ENCODE measurements at regions not wholly inside any gene's neighbourhood (a gene's known extent, or its start where the extent isn't known, plus 50 kb on each side); places are given as distances from the start of the nearest gene placed in this dataset.

GRCh38 chr15:25207369-25207768 lies 231.5 kb downstream of the UBE3A start:
- no peak overlapping the region for H3K4me3 ChIP-seq
- no peaks in the 10 kb centered on the region for H3K9me3 ChIP-seq (replicated peaks; ENCODE audit: control insufficient read depth, insufficient read depth, low read depth, low read length)
- intact Hi-C loops (cut with micrococcal nuclease) (no loop called here), in situ Hi-C loops (cut with MboI) (no loop called here)
- no peak overlapping the region for H3K4me2 ChIP-seq (ENCODE audit: insufficient read depth, low read length)
- no TSS peak for BruUV-seq (replicated peaks)
- ChIA-PET POLR2A (no interaction called here), CTCF (ENCODE audit: low intra/inter-chr PET ratio) (no interaction called here)
- H3K36me3 ChIP-seq (ENCODE audit: control insufficient read depth, insufficient read depth, low read length), result no peaks in the 10 kb centered on the region
- no peaks in the 10 kb centered on the region for H3K9me1 ChIP-seq (ENCODE audit: control insufficient read depth, insufficient read depth, low read length)
- no peak overlapping the region for H3K9ac ChIP-seq (ENCODE audit: insufficient read depth in 1 of 2, low read depth in 2 of 2, low read length in 2 of 2)
- FAIRE-seq (no peak), ATAC-seq (no peak), DNase-seq (ENCODE audit: extremely low read depth in 1 of 4, low spot score in 3 of 4) (no peak)
- TF ChIP-seq SMARCB1 (IDR thresholded peaks at IDR 0.05; ENCODE audit: insufficient read length, low read depth) (no peak), POU5F1 (IDR thresholded peaks at IDR 0.05; ENCODE audit: borderline replicate concordance, low read depth, low read length, partially characterized antibody) (no peak), HCFC1 (IDR thresholded peaks at IDR 0.05; ENCODE audit: low read depth, low read length) (no peak), HNRNPK (IDR thresholded peaks at IDR 0.05; ENCODE audit: low read depth, low read length, poor library complexity, severe bottlenecking) (no peak), NFXL1 (CRISPR knock-in tag; IDR thresholded peaks at IDR 0.05) (no peak), MAFG (tag; conservative IDR thresholded peaks at IDR 0.05) (no peak), MEIS2 (IDR thresholded peaks at IDR 0.05; ENCODE audit: partially characterized antibody) (no peak), MITF (IDR thresholded peaks at IDR 0.05) (no peak), ZNF134 (CRISPR knock-in tag; conservative IDR thresholded peaks at IDR 0.05) (no peak)
- no peaks in the 10 kb centered on the region for H4K20me1 ChIP-seq (replicated peaks; ENCODE audit: control insufficient read depth, insufficient read depth, low read length)
- H3K4me1 ChIP-seq (replicated peaks in 1 of 2; ENCODE audit: control insufficient read depth in 2 of 2, insufficient read depth in 2 of 2, low read length in 2 of 2), result no peaks in the 10 kb centered on the region
- no peak overlapping the region for H3K27ac ChIP-seq (ENCODE audit: extremely low read depth, low read depth, low read length)
- no peaks in the 10 kb centered on the region for H3K79me2 ChIP-seq (ENCODE audit: control insufficient read depth, insufficient read depth, low read length)
- no peak overlapping the region for H2AFZ ChIP-seq (ENCODE audit: low read depth, low read length)
- no peaks in the 10 kb centered on the region for H3K27me3 ChIP-seq (ENCODE audit: control insufficient read depth in 2 of 2, insufficient read depth in 2 of 2, low read length in 2 of 2)
- WGBS (ENCODE audit: insufficient coverage, low coverage, missing lambda C conversion rate), result 2% methylated on average over 4 of the region's 5 CpGs
